ENCODE measurements at regions not wholly inside any gene's neighbourhood (a gene's known extent, or its start where the extent isn't known, plus 50 kb on each side); places are given as distances from the start of the nearest gene placed in this dataset.

GRCh38 chr12:118704527-118705241, 276.7 kb upstream of the SRRM4 start:
- DNase-seq = no peak
- H3K4me1 ChIP-seq = no peaks in the 10 kb centered on the region
- TF ChIP-seq POLR2AphosphoS5 (IDR thresholded peaks at IDR 0.05) (no peak), CTCF (IDR thresholded peaks at IDR 0.05 in 8 of 11, conservative IDR thresholded peaks at IDR 0.05 in 3 of 11) (no peak), POLR2A (IDR thresholded peaks at IDR 0.05) (no peak)
- H3K4me3 ChIP-seq = no peak overlapping the region
- WGBS, 5 donors = 66 to 76% (median 71%) methylated on average over 5 of the region's 5 CpGs
- no peaks in the 10 kb centered on the region for H3K36me3 ChIP-seq
- H3K9me3 ChIP-seq = peaks cover 0 to 15% (median 0%) of the 10 kb centered on the region in 8 donors
- H3K27me3 ChIP-seq (replicated peaks in 1 of 7) = no peaks in the 10 kb centered on the region
- intact Hi-C loops (cut with DNase I; ENCODE audit: low total_unique reads) = no loop called here
- H3K27ac ChIP-seq = no peak overlapping the region

GRCh38 chr12:118706437-118706836, 274.9 kb upstream of the SRRM4 start:
- no peak overlapping the region for H3K27ac ChIP-seq
- intact Hi-C loops (cut with DNase I; ENCODE audit: low total_unique reads) = no loop called here
- H3K27me3 ChIP-seq (replicated peaks in 1 of 7) = no peaks in the 10 kb centered on the region
- H3K4me3 ChIP-seq = no peak overlapping the region
- no peaks in the 10 kb centered on the region for H3K4me1 ChIP-seq
- H3K9me3 ChIP-seq = peaks cover 0 to 5% (median 0%) of the 10 kb centered on the region in 8 donors
- H3K36me3 ChIP-seq = no peaks in the 10 kb centered on the region
- no peak for DNase-seq
- TF ChIP-seq CTCF (IDR thresholded peaks at IDR 0.05 in 8 of 11, conservative IDR thresholded peaks at IDR 0.05 in 3 of 11) = no peak
- no peak for TF ChIP-seq POLR2AphosphoS5 (IDR thresholded peaks at IDR 0.05)
- TF ChIP-seq POLR2A (IDR thresholded peaks at IDR 0.05) = no peak

- intact Hi-C loops (cut with DNase I; ENCODE audit: low total_unique reads) = no loop called here
- peaks cover 0 to 15% (median 0%) of the 10 kb centered on the region in 7 donors for H3K27me3 ChIP-seq (replicated peaks in 1 of 7)
- 83 to 89% (median 88%) methylated on average over 2 of the region's 2 CpGs for WGBS, 5 donors
- no peak for DNase-seq
- no peak overlapping the region for H3K27ac ChIP-seq
- TF ChIP-seq POLR2AphosphoS5 (IDR thresholded peaks at IDR 0.05) (no peak), POLR2A (IDR thresholded peaks at IDR 0.05) (no peak), CTCF (IDR thresholded peaks at IDR 0.05 in 8 of 11, conservative IDR thresholded peaks at IDR 0.05 in 3 of 11) (no peak)
- H3K9me3 ChIP-seq = peaks cover 0 to 5% (median 0%) of the 10 kb centered on the region in 8 donors
- H3K4me1 ChIP-seq = no peaks in the 10 kb centered on the region
- no peak overlapping the region for H3K4me3 ChIP-seq
- no peaks in the 10 kb centered on the region for H3K36me3 ChIP-seq
Measured at GRCh38 chr12:118709946-118710345, 271.4 kb upstream of the SRRM4 start.

- no peak overlapping the region for H3K27ac ChIP-seq
- TF ChIP-seq CTCF (IDR thresholded peaks at IDR 0.05 in 8 of 11, conservative IDR thresholded peaks at IDR 0.05 in 3 of 11) (no peak), POLR2A (IDR thresholded peaks at IDR 0.05) (no peak), POLR2AphosphoS5 (IDR thresholded peaks at IDR 0.05) (no peak)
- H3K4me1 ChIP-seq = no peaks in the 10 kb centered on the region
- H3K27me3 ChIP-seq (replicated peaks in 1 of 7) = peaks cover 0 to 15% (median 0%) of the 10 kb centered on the region in 7 donors
- peaks cover 0 to 5% (median 0%) of the 10 kb centered on the region in 8 donors for H3K9me3 ChIP-seq
- no peak overlapping the region for H3K4me3 ChIP-seq
- 46 to 71% (median 63%) methylated on average over 1 of the region's 1 CpG for WGBS, 5 donors
- H3K36me3 ChIP-seq = no peaks in the 10 kb centered on the region
- DNase-seq = no peak
- intact Hi-C loops (cut with DNase I; ENCODE audit: low total_unique reads) = no loop called here
Measured at GRCh38 chr12:118711185-118711584, 270.2 kb upstream of the SRRM4 start.

All from spleen (tissue), 11 donors.